Inferior parietal cortex (tissue), 1 donor: ENCODE measurements at regions not wholly inside any gene's neighbourhood (a gene's known extent, or its start where the extent isn't known, plus 50 kb on each side); places are given as distances from the start of the nearest gene placed in this dataset.

ENCODE experiments used
- DNase-seq: peaks from one replicate; pipeline ENCODE4 v3.0.0-alpha.2; 2016; ENCODE audit errors: extremely low spot score

DNA sequence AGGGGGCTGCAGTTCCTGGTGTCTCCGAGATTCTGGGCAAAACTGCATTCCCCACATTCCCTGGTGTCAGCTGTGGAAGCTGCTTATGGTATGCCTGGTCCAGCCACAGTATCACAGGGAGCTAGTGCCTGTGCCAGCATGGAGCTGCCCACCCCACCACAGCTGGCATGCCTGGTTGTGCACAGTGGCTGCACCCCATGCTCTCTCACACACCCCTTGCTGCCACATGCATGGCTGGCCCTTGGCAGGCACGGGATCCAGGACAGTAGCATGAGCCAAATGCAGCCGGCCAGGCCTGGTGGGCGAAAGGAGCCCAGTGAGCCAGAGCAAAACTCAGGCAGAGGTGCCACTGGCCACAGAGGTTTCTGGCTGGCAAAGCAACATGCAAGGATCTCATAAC is 418.0 kb upstream of the SPOCK3 start:
- DNase-seq = no peak

DNA sequence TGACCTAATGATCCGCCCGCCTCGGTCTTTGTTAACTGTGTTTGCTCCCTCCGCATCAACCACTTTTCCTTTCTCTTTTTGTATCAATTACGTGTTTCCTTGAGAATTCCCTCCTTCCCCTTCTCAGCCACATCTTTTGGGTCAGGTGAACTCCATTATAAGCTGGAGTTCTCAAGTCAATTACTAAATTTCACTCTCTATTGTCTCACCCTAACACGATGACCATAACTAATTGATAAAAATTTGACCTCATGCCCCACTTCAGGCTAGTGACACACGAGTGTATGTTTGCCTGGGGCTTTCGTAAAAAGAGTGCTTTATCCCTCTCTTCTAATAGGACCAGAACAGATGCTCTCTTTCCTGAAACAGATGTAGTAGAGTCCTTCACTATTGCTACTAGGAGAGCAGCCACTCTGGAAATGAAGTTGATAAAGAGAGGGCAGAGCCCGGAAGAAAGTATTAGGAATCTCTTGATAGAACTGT is 403.6 kb upstream of the ANXA10 start:
- DNase-seq = no peak

DNA sequence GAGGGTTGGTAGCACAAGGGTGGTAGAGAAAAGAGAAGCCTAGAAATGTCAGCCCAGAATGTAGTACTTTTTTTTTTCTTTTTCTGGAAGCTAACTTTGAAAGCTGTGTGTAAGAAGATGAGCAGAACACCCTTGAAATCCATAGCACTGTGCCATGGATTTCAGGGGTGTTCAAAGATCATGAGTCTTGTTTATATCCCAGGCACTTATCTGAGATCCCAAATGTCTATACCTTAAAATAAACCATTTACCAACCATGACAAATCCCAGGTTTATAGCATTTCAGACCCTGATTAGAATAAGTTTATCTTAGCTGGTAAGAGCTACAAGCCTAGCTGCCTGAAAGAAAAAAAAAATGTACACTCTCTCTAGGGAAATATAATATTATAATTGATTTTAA is 389.9 kb upstream of the ANXA10 start:
- no peak for DNase-seq

DNA sequence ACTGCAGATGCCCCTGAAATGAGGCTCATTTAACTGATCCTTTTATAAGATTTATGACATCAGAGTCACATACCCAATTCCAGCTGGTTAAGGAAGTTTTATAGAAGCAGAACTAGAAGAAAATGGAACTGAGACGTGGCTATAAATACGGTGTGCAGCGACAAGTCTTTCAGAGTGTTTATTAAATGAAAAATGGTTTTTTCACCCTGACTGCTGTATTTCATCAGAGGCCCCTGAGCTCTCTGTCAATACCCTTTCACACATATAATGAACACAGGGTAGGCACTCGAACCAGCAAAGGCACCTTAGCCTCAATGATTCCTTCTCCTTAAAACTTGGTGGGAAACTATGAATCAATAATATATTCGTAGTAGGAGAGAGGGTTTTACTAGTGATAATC is 380.8 kb upstream of the ANXA10 start:
- no peak for DNase-seq

DNA sequence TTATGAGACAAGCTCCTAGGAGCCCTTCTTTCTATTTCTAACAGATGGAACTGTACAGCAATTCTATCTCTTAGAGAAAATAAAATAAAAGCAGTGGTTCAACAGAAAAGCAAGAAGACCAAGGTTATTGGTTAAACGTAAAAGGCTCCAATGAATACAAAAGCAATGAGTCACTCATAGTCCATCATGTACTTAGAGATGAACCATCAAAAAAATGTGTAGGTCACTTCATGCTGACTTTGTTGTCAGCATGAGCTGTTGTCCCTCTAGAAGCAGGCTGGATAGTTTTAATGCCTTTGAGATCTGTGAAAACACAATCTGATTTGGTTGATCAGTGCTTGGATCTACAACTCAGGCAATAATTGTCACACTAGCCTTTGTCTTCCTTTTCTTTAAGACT is 378.6 kb upstream of the ANXA10 start:
- DNase-seq = no peak

DNA sequence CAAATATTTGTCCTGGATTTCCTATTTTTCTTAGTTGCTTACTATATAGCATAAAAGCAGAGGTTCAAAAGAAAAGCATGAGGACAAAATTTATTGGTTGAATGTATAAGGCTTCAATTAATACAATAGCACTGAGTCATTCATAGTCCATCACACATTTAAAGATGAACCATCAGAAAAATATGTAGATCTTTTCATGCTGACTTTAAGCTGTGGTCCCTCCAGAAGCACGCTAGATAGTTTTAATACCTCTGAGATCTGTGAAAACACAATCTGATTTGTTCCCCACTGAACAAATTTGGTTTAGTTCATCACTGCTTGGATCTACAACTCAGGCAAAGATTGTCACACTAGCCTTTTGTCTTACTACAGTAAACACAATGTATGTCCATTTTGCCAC is 377.2 kb upstream of the ANXA10 start:
- no peak for DNase-seq

DNA sequence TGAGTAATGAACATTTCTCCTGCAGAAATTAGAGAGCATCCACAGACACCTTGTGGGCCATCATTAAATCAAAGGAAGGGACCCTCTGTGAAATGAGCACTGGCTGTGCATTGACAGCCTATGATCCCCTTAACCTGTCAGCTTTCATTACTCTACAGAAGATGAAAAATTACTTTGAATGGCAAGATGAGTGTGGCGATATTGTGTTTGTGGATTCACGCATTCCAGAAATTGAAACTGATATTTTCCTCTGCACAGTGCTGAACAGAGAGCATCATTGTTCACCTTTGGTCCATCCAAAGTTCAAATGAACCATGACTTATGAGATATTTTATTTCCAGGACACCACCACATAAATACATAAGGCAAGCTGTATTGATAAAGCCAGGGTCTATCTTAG is 374.8 kb upstream of the ANXA10 start:
- no peak for DNase-seq

DNA sequence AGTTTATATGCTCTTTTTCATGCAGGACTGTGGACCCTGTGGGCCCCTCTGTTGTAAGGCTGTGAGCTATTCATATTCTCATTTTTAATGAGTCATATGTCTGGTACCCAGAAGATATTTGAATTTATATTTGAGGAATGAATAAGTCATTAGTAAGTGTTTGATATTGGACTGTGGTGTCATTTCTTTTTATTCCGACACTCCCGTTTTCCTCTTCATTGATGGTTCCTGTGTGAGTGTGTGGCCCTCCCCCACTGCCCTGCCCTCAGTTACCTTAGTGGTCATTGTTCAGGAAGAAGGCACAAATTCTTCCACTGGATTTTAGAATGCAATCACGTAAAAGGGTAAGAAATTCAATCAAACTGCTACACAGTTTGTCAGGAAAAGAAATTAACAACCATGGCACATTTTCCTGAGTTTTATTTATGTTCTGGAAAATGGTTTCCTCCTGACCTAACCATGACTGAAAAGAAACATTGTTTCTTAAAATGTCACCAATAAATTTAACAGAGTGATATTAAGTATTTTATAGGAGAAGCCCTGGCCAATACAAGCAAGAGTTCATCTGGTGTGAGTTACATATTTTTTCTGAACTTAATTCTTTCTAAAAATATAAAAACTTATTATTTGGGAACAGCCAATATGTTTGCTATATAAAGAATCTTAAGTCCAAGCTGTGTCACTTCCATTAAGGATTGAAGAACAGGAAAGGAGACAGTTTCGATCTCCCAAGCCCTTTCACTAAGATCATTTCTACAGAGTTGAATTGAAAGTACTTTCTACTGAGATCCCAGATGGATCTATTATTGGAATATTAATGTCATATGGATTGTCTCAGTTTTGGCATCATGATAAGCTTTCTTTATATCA is 370.5 kb upstream of the ANXA10 start:
- DNase-seq = no peak

DNA sequence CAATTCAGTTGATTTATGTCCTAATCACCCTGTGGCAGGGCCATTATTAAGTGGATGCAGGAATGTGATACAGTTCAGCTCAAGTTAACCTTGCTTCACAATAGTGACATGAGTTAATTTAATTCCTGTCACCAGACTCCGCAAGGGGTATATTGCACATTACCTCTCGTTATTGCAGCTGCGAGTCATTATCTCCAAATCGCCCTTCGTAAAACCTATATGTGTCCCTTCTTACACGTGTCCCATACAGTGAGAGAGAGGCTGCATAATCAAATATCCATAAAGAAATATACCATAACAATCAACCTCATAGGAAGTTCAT is 369.9 kb upstream of the ANXA10 start:
- DNase-seq = no peak

DNA sequence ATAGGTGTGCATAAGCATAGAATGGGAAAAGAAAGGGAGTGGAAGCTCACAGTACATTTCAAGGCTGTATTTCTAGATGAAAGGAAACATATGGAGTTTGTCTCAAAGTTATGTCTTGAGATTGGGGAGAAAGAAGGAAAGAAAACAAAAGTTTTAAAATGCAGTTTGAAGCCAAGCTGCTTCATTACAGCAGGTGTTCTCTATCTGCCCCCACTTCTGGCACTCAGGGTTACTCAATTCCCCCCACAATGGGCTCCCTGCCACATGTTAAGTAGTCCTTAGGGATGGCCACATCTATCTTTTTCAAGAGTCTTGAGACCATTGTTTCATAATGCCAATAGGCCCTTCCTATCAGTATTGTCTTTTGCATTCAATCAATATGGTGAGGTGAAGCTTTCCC is 367.4 kb upstream of the ANXA10 start:
- no peak for DNase-seq

DNA sequence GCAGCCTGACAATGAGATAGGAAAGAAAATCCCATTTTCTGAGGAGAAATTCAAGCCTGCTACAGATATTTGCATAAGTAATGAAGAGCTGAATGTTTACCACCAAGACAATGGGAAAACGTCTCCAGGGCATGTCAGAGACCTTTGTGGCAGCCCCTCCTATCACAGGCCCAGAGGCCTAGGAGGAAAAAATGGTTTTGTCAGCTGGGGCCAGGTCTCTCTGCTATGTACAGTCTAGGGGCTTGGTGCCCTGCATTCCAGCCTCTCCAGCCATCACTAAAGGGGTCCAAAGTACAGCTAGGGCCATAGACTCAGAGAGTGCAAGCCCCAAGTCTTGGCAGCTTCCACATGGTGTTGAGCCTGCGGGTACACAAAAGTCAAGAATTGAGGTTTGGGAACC is 361.6 kb upstream of the ANXA10 start:
- no peak for DNase-seq

DNA sequence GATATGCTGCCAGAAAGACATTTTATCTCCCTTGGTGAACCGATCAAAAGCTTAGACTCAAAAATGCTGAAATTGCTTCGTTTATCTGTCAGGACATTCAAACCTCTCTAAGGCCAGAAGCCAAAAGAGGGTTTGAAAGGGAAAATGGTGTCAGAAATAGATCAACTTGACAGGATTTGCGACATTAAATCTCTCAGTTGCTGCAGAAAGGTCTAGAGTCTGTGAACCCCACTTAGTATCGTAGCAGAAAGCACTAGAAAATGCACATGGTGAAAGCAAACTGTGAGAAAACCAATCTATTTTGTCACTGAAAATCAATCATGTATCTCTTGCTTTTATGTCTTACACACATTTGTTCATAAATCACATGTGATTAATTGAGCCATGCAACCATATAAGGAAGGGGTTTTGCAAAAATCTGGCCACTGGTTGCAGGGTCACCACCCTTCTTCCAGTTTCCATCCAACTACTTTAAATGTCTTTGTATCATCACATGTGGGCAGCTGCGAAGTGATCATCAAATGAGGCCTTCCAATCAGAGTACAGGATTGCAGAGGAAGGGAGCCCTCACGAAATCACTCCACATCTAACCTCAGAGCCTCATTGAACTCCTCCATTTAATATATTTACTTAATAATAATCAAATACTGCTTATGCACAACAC is 347.2 kb upstream of the ANXA10 start:
- DNase-seq = no peak

DNA sequence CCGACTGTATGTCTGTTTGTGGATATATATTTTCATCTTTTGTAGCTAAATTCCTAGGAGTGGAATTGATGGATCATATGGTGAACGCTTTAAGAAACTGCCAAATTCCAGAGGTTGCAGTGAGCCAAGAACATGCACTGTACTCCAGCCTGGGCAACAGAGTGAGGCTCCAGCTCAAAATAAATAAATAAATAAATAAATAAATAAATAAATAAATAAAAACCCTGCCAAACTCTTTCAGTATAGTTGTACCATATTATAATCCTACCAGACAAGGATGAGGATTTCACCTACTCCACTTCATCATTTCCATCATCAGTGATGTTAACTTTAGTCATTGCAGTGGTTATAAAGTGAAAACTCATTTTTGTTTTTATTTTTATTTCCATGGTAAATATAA is 325.1 kb upstream of the ANXA10 start:
- DNase-seq = no peak

DNA sequence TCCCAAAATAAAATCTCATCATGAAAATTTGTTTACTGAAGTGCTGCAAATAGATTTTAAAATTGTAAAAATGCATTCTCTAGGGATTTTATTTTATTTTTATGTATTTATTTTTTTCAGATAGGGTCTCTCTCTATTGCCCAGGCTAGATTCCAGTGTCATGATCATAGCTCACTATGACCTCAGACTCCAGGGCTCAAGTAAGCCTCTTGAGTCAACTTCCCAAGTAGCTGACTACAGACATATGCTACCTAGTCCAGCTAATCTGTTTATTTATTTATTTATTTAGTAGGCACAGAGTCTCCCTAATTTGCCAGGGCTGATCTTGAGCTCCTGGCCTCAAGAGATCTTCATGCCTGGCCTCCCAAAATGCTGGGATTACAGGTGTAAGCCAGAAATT is 317.7 kb upstream of the ANXA10 start:
- no peak for DNase-seq

DNA sequence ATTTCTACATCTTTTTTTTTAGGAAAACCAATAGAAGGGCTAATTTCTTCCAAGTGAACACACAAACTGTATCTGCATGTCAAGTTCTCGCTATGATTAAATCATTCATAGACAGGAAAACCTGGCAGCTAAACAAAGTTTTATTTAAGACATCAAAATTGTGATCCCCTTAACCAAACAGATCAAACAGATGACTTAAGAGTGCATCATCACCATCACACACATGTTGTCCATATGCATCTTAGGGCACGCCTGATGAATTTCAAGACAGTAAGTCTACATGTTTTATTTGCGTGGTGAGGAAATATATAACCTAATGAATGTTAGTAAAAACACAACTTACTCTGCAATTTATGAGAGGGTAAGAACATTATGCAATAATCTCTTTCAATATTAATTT is 317.0 kb upstream of the ANXA10 start:
- DNase-seq = no peak

DNA sequence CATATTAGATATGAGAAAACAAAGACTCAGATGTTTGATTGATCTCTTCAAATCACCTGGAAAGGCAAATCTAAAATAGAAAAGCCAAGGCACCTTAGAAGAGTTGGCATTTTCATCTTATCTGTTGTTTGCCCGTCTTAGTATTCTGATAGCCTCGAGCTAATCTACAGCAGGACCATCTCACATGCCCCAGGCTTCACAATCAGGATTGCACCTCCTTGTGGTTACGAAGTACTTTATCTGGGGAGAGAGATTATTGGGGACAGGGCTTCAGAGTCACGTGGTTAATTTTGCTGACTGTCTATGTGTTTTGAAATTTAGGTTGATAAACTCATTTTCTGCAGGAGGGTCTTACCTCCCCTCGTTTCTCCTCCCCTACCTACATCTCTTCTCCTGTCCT is 313.1 kb upstream of the ANXA10 start:
- DNase-seq = no peak

DNA sequence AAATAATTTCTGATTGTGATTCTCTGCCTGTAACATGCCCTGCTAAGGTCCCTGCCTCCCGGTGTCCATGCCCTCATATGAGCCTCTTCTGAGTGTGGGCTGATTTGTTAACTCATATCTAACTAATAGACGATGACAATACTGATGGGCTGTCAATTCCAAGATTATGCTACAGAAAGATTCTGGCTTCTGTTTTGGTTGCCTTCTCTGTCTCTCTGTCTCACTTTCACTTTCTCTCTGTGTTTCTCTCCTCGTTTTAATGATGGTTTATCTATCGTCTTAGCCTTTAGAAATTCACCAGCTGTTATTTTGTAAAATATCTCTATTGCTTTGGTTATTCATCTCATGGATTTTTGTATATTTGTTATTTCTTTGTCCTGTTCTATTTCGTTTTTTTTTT is 312.5 kb upstream of the ANXA10 start:
- no peak for DNase-seq

DNA sequence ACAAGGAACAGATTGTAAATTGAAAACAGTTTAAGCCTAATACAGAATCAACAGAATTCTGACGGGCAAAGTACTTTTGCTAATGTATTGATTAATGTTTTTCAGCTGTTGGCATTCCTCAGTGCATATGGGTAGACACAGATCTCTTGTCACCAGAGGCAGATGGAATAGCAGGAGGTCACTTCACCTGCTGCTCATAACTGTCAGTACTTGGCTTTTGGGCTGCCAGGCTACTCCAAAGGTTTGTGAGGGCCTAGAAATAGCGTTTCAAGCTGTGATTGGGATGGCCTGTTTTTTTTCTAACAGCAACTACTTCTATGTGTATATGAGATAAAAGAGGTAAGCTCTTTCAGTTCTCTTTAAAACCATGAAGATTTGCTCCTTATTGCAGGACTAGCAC is 307.5 kb upstream of the ANXA10 start:
- no peak for DNase-seq

DNA sequence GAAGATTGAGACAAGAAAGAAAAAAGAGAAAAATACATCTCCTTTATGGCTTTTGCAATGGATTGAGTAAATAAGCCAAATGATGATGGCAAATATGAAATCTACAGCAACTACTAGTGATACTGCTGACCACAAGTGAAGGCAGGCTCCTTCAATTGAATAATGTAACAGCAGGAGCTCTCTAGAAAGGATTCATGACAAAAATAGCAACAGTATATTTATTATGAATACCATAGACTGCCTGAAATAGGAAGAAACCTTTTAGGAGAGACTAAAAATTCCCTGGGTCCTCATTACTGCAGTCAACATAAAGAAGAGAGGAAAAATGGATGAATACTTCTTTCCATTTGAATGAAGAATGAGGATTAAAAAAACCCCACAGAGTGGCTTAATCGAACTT is 306.8 kb upstream of the ANXA10 start:
- DNase-seq = no peak

DNA sequence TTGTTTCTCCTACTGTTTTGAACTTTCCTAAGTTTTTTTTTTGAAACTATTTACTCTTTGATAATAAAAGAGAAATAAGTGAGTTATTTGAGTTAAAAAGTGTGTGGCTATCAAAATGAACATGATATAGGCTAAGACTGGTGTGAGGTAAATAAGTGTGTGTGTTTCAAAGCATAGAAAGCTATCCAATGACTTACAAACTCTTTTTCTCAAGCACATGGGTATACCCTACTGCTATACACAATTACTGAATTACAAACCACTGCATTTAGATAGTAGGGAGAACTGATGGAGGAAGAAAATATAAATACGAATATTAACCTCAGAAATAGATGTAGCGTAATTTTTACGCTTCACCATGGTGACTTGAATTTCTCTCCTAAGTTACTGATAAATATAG is 305.8 kb upstream of the ANXA10 start:
- no peak for DNase-seq

DNA sequence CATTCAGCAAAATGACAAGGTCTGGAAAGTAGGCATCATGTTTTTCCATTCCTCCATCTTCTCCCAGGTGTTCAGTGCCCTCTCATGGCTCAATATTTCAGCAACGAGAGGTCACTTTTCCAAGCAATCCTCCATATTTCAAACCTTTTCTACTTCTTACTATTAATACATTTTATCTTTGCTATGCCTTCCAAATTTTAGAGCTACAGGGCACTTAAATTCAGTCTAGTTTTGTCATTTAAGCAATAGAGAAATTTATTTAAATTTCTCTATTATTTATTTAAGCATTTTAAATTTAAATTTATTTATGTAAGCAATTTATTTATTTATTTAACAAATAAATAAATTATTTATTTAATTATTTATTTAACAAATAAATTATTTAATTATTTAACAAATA is 305.1 kb upstream of the ANXA10 start:
- DNase-seq = no peak

DNA sequence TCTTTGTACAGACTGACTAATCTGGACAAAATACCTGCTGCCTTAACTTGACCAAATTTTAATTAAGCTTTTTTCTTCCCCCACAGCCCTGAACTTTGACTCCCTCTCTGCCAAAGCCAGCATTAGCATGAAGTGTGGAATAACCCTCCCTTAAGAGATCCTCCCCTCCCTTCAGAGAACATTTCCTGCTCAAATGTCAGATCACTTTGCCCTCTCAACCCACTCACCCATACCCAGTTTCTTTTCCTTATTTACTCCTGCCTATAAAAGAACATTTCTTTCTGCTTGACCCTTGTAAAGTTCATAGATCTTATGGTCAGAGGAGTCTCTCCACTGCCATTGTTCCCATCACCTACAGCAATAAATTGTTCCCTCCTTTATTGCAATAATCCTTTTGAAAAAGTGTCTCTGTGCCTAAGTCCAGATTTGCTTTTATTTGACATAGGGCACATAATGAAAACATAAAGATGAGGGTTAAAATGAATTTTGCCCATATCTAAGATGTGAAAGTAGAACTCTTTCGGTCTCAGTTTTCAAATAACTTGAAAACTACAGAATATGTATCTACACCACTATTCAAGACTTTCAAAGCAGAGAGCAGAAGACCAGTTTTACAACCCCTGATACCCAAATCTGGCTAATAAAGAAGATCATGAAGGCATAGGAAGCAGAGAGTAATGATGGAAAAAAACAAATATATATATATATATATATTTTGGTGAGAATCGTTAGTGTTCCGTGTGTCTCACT is 289.7 kb upstream of the ANXA10 start:
- DNase-seq = no peak

DNA sequence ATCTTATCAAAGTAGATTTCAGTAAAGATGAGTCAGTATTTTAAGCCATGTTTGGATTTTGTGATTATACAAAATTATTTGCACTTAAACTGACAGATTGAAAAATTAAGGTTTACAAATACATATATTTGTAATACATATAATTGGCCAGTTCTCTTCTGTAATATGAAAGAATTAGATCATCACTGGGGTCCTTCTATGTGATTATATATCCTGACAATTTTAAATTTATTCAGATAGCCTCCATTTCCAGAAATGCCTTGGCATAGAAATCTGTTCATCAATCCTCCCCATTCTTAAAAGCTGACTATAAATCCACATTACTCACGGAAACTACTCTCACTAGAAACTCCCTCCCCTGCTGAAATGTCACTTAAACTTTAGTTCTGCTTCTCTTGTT is 280.4 kb upstream of the ANXA10 start:
- DNase-seq = no peak
